ENCODE measurements at regions not wholly inside any gene's neighbourhood (a gene's known extent, or its start where the extent isn't known, plus 50 kb on each side); places are given as distances from the start of the nearest gene placed in this dataset.

- no peak for TF ChIP-seq POLR2AphosphoS5 (IDR thresholded peaks at IDR 0.05; ENCODE audit: borderline replicate concordance, low read depth, low read length)
- TF ChIP-seq EZH2 (IDR thresholded peaks at IDR 0.05), result no peak
- no peak for TF ChIP-seq FOXP2 (optimal IDR thresholded peaks at IDR 0.05; ENCODE audit: control extremely low read depth, extremely low read length, insufficient read depth)
Observed at GRCh38 chr12:84551373-84551772, 361.2 kb downstream of the SLC6A15 start.
